ENCODE measurements at regions not wholly inside any gene's neighbourhood (a gene's known extent, or its start where the extent isn't known, plus 50 kb on each side); places are given as distances from the start of the nearest gene placed in this dataset.
"Not testable (repeated sequence)": the region's sequence is repeated elsewhere in the genome, so short reads cannot be mapped to it uniquely, and the experiment has no call there.

DNA sequence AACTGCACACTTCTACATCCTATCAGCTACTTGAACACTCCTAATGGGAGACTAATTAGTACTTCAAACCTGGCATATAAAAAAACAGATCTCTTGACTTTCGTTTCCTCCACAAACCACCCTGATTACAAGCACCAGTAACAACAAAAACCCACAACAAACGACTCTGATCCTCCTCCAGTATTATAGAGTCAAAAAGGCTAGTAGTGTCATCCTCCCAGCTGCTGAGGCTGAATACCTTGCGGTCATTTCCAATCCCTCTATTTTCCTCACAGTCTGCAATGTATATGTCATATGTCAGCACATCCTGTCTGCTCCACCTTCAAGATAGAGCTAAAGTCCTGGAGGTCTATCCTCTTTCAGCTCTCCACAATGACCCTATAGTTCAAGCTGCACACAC, 688.9 kb upstream of the RAG2 start:
- H3K9me3 ChIP-seq (ENCODE audit: control insufficient read depth in 1 of 2, low read length in 2 of 2), result no peaks in the 10 kb centered on the region
- Mint-ChIP-seq H3K4me3 (no peak overlapping the region), H3K27ac (no peak overlapping the region), H3K27me3 (no peaks in the 10 kb centered on the region), H3K9me3 (peaks cover 4 to 36% (median 16%) of the 10 kb centered on the region in 8 donors), H3K36me3 (no peaks in the 10 kb centered on the region), H3K4me1 (no peaks in the 10 kb centered on the region)
- H3K36me3 ChIP-seq (ENCODE audit: insufficient read depth, low read length), result no peaks in the 10 kb centered on the region
- H3K27me3 ChIP-seq (ENCODE audit: insufficient read depth, low read length), result no peaks in the 10 kb centered on the region
- no peak overlapping the region for H3K4me3 ChIP-seq (ENCODE audit: low read length in 2 of 2)
- H3K4me1 ChIP-seq (ENCODE audit: insufficient read depth, low read length), result no peaks in the 10 kb centered on the region
- ChIA-PET POLR2A (ENCODE audit: partially characterized antibody) (no interaction called here), CTCF (ENCODE audit: partially characterized antibody) (no interaction called here)
- intact Hi-C loops (cut with micrococcal nuclease), result no loop called here
- H3K27ac ChIP-seq (ENCODE audit: low read depth, low read length), result no peak overlapping the region
- no peak for DNase-seq

DNA sequence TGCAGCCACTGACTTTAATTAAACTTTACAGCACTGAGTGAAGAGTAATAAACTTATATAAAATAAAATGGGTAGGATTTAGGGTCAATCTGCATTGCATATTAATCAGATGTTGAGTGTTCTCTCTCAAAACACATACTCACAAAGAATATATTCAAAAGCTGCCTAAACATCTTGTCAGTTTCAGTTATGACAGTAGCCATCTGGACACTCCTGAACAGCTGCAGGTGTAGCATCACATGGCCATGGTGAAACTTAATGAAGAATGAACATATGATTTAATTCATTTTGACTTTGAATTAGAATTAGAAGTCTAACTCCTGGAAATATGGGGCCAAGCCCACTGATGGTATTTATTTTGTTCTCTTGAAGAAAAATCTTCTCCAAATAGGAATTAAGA, 684.3 kb upstream of the RAG2 start:
- no peak for DNase-seq
- H3K27me3 Mint-ChIP-seq, result no peaks in the 10 kb centered on the region
- no peak overlapping the region for H3K4me3 ChIP-seq (ENCODE audit: low read length in 2 of 2)
- H3K27ac Mint-ChIP-seq, result no peak overlapping the region
- ChIA-PET CTCF (ENCODE audit: partially characterized antibody) (no interaction called here), POLR2A (ENCODE audit: partially characterized antibody) (no interaction called here)
- H3K36me3 Mint-ChIP-seq, result no peaks in the 10 kb centered on the region
- H3K4me1 Mint-ChIP-seq, result no peaks in the 10 kb centered on the region
- H3K4me3 Mint-ChIP-seq, result no peak overlapping the region
- no peaks in the 10 kb centered on the region for H3K4me1 ChIP-seq (ENCODE audit: insufficient read depth, low read length)
- H3K36me3 ChIP-seq (ENCODE audit: insufficient read depth, low read length), result no peaks in the 10 kb centered on the region
- peaks cover 4 to 25% (median 11%) of the 10 kb centered on the region in 8 donors for H3K9me3 Mint-ChIP-seq
- H3K27me3 ChIP-seq (ENCODE audit: insufficient read depth, low read length), result no peaks in the 10 kb centered on the region
- intact Hi-C loops (cut with micrococcal nuclease), result no loop called here
- no peak overlapping the region for H3K27ac ChIP-seq (ENCODE audit: low read depth, low read length)
- H3K9me3 ChIP-seq (ENCODE audit: control insufficient read depth in 1 of 2, low read length in 2 of 2), result no peaks in the 10 kb centered on the region

DNA sequence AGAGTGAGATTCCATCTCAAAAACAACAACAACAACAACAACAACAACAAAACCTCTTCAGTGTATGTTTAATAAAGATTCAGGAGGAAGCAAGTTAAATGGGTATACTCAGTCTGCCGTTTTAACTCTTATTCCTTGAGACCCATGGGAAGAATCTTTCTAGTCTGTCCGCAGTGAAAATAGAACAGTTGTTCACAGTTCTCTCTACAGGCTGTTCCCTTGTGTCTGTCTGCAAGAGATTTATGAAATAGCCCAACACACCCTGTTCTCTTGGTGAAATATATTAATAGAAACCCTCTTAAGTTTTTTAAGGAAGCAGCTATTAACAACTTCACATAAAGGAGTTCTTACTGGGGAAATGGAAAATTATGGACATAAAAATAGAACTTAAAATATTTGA, 682.2 kb upstream of the RAG2 start:
- ChIA-PET CTCF (ENCODE audit: partially characterized antibody) (no interaction called here), POLR2A (ENCODE audit: partially characterized antibody) (no interaction called here)
- Mint-ChIP-seq H3K27me3 (no peaks in the 10 kb centered on the region), H3K36me3 (no peaks in the 10 kb centered on the region), H3K4me1 (no peaks in the 10 kb centered on the region), H3K4me3 (no peak overlapping the region), H3K9me3 (peaks cover 4 to 21% (median 7%) of the 10 kb centered on the region in 8 donors), H3K27ac (no peak overlapping the region)
- Histone ChIP-seq H3K4me3 (ENCODE audit: low read length in 2 of 2) (no peak overlapping the region), H3K36me3 (ENCODE audit: insufficient read depth, low read length) (no peaks in the 10 kb centered on the region), H3K27ac (ENCODE audit: low read depth, low read length) (no peak overlapping the region), H3K9me3 (ENCODE audit: control insufficient read depth in 1 of 2, low read length in 2 of 2) (no peaks in the 10 kb centered on the region), H3K4me1 (ENCODE audit: insufficient read depth, low read length) (no peaks in the 10 kb centered on the region), H3K27me3 (ENCODE audit: insufficient read depth, low read length) (no peaks in the 10 kb centered on the region)
- no peak for DNase-seq
- intact Hi-C loops (cut with micrococcal nuclease), result no loop called here

DNA sequence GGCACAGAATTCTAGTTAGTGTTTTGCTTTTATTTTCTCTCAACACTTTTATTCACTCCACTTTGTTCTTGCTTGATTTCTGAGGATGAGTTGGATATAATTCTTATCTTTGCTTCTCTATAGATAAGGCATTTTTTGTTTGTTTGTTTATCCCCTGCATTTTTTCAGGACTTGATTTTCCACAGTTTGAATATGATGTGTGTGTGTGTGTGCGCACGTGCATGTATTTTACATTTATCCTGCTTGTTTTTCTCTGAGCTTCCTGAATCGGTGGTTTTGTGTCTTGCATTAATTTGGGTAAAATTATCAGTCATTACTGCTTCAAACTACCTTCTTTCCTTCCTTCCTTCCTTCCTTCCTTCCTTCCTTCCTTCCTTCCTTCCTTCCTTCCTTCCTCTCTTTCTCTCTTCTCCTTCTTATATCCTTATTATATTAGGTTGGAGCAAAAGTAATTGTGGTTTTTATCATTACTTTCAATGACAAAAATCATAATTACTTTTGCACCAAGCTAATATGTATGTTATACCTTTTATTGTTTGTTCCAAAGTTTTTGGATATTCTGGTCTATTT, 679.9 kb upstream of the RAG2 start:
- CTCF ChIA-PET (ENCODE audit: partially characterized antibody), result no interaction called here

DNA sequence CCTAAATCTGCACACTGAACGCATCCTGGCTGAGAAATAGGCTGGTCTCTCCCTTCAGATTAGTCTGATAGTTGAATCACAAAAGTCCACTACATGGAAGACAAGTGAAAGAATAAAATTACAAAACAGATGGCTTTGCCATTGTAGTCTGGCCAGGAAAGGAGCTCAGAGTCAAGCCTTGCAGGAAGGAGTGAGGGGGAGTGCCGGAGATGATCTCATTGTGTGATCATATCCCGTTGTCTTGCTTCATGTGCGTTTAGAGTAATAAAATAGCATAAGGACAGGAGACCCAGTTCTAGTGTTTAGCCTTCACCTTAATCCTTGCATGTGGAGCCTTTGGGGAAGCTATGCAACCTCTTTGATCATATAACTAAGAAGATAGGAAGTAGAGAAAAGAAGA, 666.7 kb upstream of the RAG2 start:
- intact Hi-C loops (cut with micrococcal nuclease), result no loop called here
- H3K27ac ChIP-seq (ENCODE audit: low read depth, low read length), result no peak overlapping the region
- no peaks in the 10 kb centered on the region for H3K27me3 ChIP-seq (ENCODE audit: insufficient read depth, low read length)
- DNase-seq, result no peak
- Mint-ChIP-seq H3K4me1 (no peaks in the 10 kb centered on the region), H3K9me3 (peaks cover 0 to 15% (median 6%) of the 10 kb centered on the region in 8 donors), H3K27ac (no peak overlapping the region), H3K4me3 (no peak overlapping the region), H3K36me3 (no peaks in the 10 kb centered on the region), H3K27me3 (no peaks in the 10 kb centered on the region)
- no peaks in the 10 kb centered on the region for H3K4me1 ChIP-seq (ENCODE audit: insufficient read depth, low read length)
- H3K36me3 ChIP-seq (ENCODE audit: insufficient read depth, low read length), result no peaks in the 10 kb centered on the region
- ChIA-PET POLR2A (ENCODE audit: partially characterized antibody) (no interaction called here), CTCF (ENCODE audit: partially characterized antibody) (no interaction called here)
- no peaks in the 10 kb centered on the region for H3K9me3 ChIP-seq (ENCODE audit: control insufficient read depth in 1 of 2, low read length in 2 of 2)
- no peak overlapping the region for H3K4me3 ChIP-seq (ENCODE audit: low read length in 2 of 2)

More for the DNA sequence above, 679.9 kb upstream of the RAG2 start:
- no peak overlapping the region for H3K4me3 Mint-ChIP-seq
- no peaks in the 10 kb centered on the region for H3K36me3 ChIP-seq (ENCODE audit: insufficient read depth, low read length)
- peak overlapping the region in 1 of 7 donors; percentile 58 for H3K27ac Mint-ChIP-seq
- H3K4me1 ChIP-seq (ENCODE audit: insufficient read depth, low read length), result no peaks in the 10 kb centered on the region
- POLR2A ChIA-PET (ENCODE audit: partially characterized antibody), result no interaction called here
- intact Hi-C loops (cut with micrococcal nuclease), result no loop called here
- no peaks in the 10 kb centered on the region for H3K9me3 ChIP-seq (ENCODE audit: control insufficient read depth in 1 of 2, low read length in 2 of 2)
- no peak for DNase-seq
- no peaks in the 10 kb centered on the region for H3K36me3 Mint-ChIP-seq
- no peaks in the 10 kb centered on the region for H3K27me3 ChIP-seq (ENCODE audit: insufficient read depth, low read length)
- no peak overlapping the region for H3K4me3 ChIP-seq (ENCODE audit: low read length in 2 of 2)
- H3K27ac ChIP-seq (ENCODE audit: low read depth, low read length), result no peak overlapping the region
- peaks cover 3 to 20% (median 7%) of the 10 kb centered on the region in 8 donors for H3K9me3 Mint-ChIP-seq
- no peaks in the 10 kb centered on the region for H3K27me3 Mint-ChIP-seq
- H3K4me1 Mint-ChIP-seq, result no peaks in the 10 kb centered on the region

DNA sequence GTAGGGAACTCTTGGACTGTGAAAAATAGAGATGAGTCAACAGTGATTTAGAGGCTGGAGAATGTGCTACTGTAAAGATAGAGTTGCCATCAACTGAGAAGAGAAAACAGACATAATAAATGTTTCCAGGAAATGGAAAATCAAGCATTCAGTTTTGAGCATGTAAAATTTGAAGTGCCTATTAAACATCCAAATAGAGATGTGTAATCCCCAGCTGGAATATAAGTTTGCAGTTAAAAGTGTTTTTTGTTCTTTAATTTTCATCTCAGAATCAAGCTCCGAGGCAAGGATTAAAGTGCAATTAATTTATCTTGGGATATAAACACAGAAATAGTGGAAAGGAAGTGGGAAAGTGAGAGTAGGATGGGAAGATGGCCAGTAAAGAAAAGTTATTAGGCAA, 666.0 kb upstream of the RAG2 start:
- no peaks in the 10 kb centered on the region for H3K27me3 ChIP-seq (ENCODE audit: insufficient read depth, low read length)
- ChIA-PET CTCF (ENCODE audit: partially characterized antibody) (no interaction called here), POLR2A (ENCODE audit: partially characterized antibody) (no interaction called here)
- intact Hi-C loops (cut with micrococcal nuclease), result no loop called here
- Mint-ChIP-seq H3K27me3 (no peaks in the 10 kb centered on the region), H3K36me3 (no peaks in the 10 kb centered on the region), H3K4me3 (no peak overlapping the region), H3K9me3 (peaks cover 0 to 19% (median 5%) of the 10 kb centered on the region in 8 donors), H3K4me1 (no peaks in the 10 kb centered on the region), H3K27ac (no peak overlapping the region)
- no peaks in the 10 kb centered on the region for H3K9me3 ChIP-seq (ENCODE audit: control insufficient read depth in 1 of 2, low read length in 2 of 2)
- no peak overlapping the region for H3K27ac ChIP-seq (ENCODE audit: low read depth, low read length)
- H3K4me3 ChIP-seq (ENCODE audit: low read length in 2 of 2), result no peak overlapping the region
- no peaks in the 10 kb centered on the region for H3K36me3 ChIP-seq (ENCODE audit: insufficient read depth, low read length)
- no peak for DNase-seq
- H3K4me1 ChIP-seq (ENCODE audit: insufficient read depth, low read length), result no peaks in the 10 kb centered on the region

DNA sequence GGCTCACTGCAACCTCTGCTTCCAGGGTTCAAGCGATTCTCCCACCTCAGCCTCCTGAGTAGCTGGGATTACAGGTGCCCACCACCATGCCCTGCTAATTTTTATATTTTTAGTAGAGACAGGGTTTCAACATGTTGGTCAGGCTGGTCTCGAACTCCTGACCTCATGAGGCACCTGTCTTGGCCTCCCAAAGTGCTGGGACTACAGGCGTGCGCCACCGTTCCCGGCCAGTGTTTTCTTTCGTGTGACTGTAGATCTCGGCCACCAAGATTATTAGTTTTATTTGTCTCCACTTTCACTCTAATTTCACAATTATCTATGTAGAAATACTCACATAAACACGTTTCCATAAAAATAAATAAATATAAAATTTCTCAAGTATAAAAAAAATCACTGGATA, 665.4 kb upstream of the RAG2 start:
- H3K27ac ChIP-seq (ENCODE audit: low read depth, low read length); H3K4me1 ChIP-seq (ENCODE audit: insufficient read depth, low read length); H3K36me3 Mint-ChIP-seq; H3K27me3 ChIP-seq (ENCODE audit: insufficient read depth, low read length); H3K4me1 Mint-ChIP-seq; POLR2A ChIA-PET (ENCODE audit: partially characterized antibody); CTCF ChIA-PET (ENCODE audit: partially characterized antibody); DNase-seq; H3K36me3 ChIP-seq (ENCODE audit: insufficient read depth, low read length); H3K4me3 ChIP-seq (ENCODE audit: low read length in 2 of 2); H3K27ac Mint-ChIP-seq; H3K27me3 Mint-ChIP-seq; intact Hi-C loops (cut with micrococcal nuclease); H3K9me3 ChIP-seq (ENCODE audit: control insufficient read depth in 1 of 2, low read length in 2 of 2); H3K4me3 Mint-ChIP-seq: not testable (repeated sequence)
- peaks cover 2 to 20% (median 6%) of the 10 kb centered on the region in 8 donors for H3K9me3 Mint-ChIP-seq

DNA sequence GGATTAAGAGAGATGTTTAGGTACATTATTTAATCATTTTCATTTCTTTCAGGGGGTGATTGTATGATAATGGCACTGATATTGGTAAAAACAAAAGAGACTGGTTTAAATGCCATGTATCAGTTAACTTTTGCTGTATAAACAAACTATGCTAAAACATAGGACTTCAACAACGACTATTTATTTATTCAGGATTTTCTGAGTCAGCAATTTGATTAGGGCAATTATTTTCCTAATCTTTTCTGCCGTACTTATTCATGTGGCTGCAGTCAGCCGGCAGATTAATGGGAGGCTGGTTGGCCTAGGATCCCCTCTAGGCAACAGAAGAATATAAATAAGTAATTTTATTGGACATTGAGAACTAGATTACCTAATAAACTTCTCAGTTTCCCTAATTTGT, 661.7 kb upstream of the RAG2 start:
- POLR2A ChIA-PET (ENCODE audit: partially characterized antibody), result no interaction called here
- intact Hi-C loops (cut with micrococcal nuclease), result no loop called here
- no peak for DNase-seq
- Mint-ChIP-seq H3K27me3 (no peaks in the 10 kb centered on the region), H3K9me3 (peaks cover 2 to 18% (median 8%) of the 10 kb centered on the region in 8 donors), H3K27ac (no peak overlapping the region), H3K36me3 (no peaks in the 10 kb centered on the region), H3K4me3 (no peak overlapping the region), H3K4me1 (no peaks in the 10 kb centered on the region)
- no peak overlapping the region for H3K27ac ChIP-seq (ENCODE audit: low read depth, low read length)
- H3K4me3 ChIP-seq (ENCODE audit: low read length in 2 of 2), result no peak overlapping the region
- no peaks in the 10 kb centered on the region for H3K27me3 ChIP-seq (ENCODE audit: insufficient read depth, low read length)
- H3K4me1 ChIP-seq (ENCODE audit: insufficient read depth, low read length), result no peaks in the 10 kb centered on the region
- CTCF ChIA-PET (ENCODE audit: partially characterized antibody), result no interaction called here
- no peaks in the 10 kb centered on the region for H3K9me3 ChIP-seq (ENCODE audit: control insufficient read depth in 1 of 2, low read length in 2 of 2)
- H3K36me3 ChIP-seq (ENCODE audit: insufficient read depth, low read length), result no peaks in the 10 kb centered on the region

Data from CD4-positive, alpha-beta memory T cell (primary cell).